HCT116 (cell line): ENCODE measurements at regions not wholly inside any gene's neighbourhood (a gene's known extent, or its start where the extent isn't known, plus 50 kb on each side); places are given as distances from the start of the nearest gene placed in this dataset.

Source experiments
- ATAC-seq: fragments of 200-7000 bp; cut with Tn5 transposase; 2 replicates; pipeline ENCODE4 v1.9.1; 2020; ENCODE audit warnings: mild to moderate bottlenecking, moderate library complexity
- BruUV-seq: library from RNA; stranded (reverse); fragments of 400-500 nt; replicated peaks from 2 replicates; lab custom pipeline; 2021; lab: Mats Ljungman, UMichigan
- CTCF ChIA-PET: fragments of 300-600 bp; sonication (Branson Sonifier 250); formaldehyde crosslinking; loops from one replicate; lab custom pipeline; 2021; ENCODE audit warnings: antibody characterized with exemption; lab: Charles Lee
- POLR2A ChIA-PET: fragments of 300-600, 350-600 bp; sonication (Branson Sonifier 250); formaldehyde crosslinking; loops from one replicate; lab custom pipeline; 2021; ENCODE audit warnings: antibody characterized with exemption; lab: Charles Lee
- RAD21 ChIA-PET, 2 experiments: fragments of 300-600 bp; sonication (Branson Sonifier 250); formaldehyde crosslinking; loops; one replicate each; lab custom pipeline; 2023; ENCODE audit warnings: low total read pairs in 2 of 2; ENCODE audit not compliant: uncharacterized antibody in 2 of 2, unreplicated experiment in 2 of 2, low non-redundant PET in 1 of 2; lab: Charles Lee
- DNase-seq: peaks from one replicate; pipeline ENCODE4 v3.0.0-alpha.2; 2010; ENCODE audit warnings: low read depth, low spot score
- H2AFZ ChIP-seq: fragments of 200-600 bp; shearing (Covaris generic), sonication (generic); 2 replicates; pipeline ENCODE4 v1.6.1; 2017; ENCODE audit warnings: low read depth, mixed run types, mixed read lengths, antibody characterized with exemption, low read length; ENCODE audit not compliant: poor library complexity, severe bottlenecking
- H3K27ac ChIP-seq: 2 replicates; pipeline ENCODE4 v1.5.1; 2012; ENCODE audit warnings: low read depth, low read length
- H3K27me3 ChIP-seq: fragments of 200-600 bp; sonication (generic); 2 replicates; pipeline ENCODE4 v1.6.1; 2016; ENCODE audit warnings: mixed run types, low read length, mixed read lengths; ENCODE audit not compliant: insufficient read depth
- H3K36me3 ChIP-seq, 2 experiments: fragments of 200-500 bp in 1 of 2; fragments of 200-600 bp in 1 of 2; sonication (Bioruptor generic) in 1 of 2; sonication (generic) in 1 of 2; 2 replicates each; pipeline versions ENCODE4 v1.5.1 to v1.6.1; 2014 to 2016; ENCODE audit warnings: low read length in 2 of 2, inconsistent platforms in 1 of 2, mixed read lengths in 1 of 2, mixed run types in 1 of 2; ENCODE audit not compliant: insufficient read depth in 2 of 2, control insufficient read depth in 1 of 2
- H3K4me1 ChIP-seq, 2 experiments: fragments of 200-600 bp in 1 of 2; sonication (generic) in 1 of 2; 2 replicates each; pipeline versions ENCODE4 v1.5.1 to v1.6.1; 2012 to 2017; ENCODE audit warnings: low read length in 2 of 2, inconsistent platforms in 1 of 2, mild to moderate bottlenecking in 1 of 2, mixed read lengths in 1 of 2, mixed run types in 1 of 2, moderate library complexity in 1 of 2; ENCODE audit not compliant: insufficient read depth in 2 of 2, control insufficient read depth in 1 of 2
- H3K4me2 ChIP-seq: fragments of 200-600 bp; sonication (generic); 2 replicates; pipeline ENCODE4 v1.6.1; 2017; ENCODE audit warnings: mixed run types, low read length, mixed read lengths
- H3K4me3 ChIP-seq, 2 experiments: fragments of 200-600 bp in 1 of 2; sonication (generic) in 1 of 2; replicated peaks in 1 of 2; 2 replicates each; pipeline ENCODE4 v1.5.1; 2011 to 2016; ENCODE audit warnings: low read length in 2 of 2, control low read depth in 1 of 2, low read depth in 1 of 2, mild to moderate bottlenecking in 1 of 2, mixed read lengths in 1 of 2, mixed run types in 1 of 2
- H3K79me2 ChIP-seq: fragments of 200-600 bp; sonication (generic); 2 replicates; pipeline ENCODE4 v1.6.1; 2017; ENCODE audit warnings: mild to moderate bottlenecking, mixed run types, low read length, moderate library complexity, mixed read lengths; ENCODE audit not compliant: insufficient read depth
- H3K9ac ChIP-seq: fragments of 200-600 bp; sonication (generic); 2 replicates; pipeline ENCODE4 v1.6.1; 2016; ENCODE audit warnings: low read length, mixed read lengths
- H3K9me2 ChIP-seq: fragments of 200-600 bp; sonication (generic), shearing (Covaris generic); 2 replicates; pipeline ENCODE4 v1.6.1; 2017; ENCODE audit warnings: mixed run types, mild to moderate bottlenecking, moderate library complexity; ENCODE audit not compliant: insufficient read depth
- H3K9me3 ChIP-seq, 2 experiments: fragments of 200-500 bp in 1 of 2; fragments of 200-600 bp in 1 of 2; sonication (Bioruptor generic) in 1 of 2; sonication (generic) in 1 of 2; 2 replicates each; pipeline ENCODE4 v1.6.1; 2014 to 2017; ENCODE audit warnings: low read length in 2 of 2, mixed read lengths in 2 of 2, inconsistent platforms in 1 of 2, low read depth in 1 of 2, mild to moderate bottlenecking in 1 of 2, mixed run types in 1 of 2, moderate library complexity in 1 of 2; ENCODE audit not compliant: control insufficient read depth in 1 of 2, insufficient read depth in 1 of 2
- H4K20me1 ChIP-seq: fragments of 200-600 bp; sonication (generic), shearing (Covaris generic); 2 replicates; pipeline ENCODE4 v1.6.1; 2017; ENCODE audit warnings: mixed run types, mild to moderate bottlenecking, moderate library complexity; ENCODE audit not compliant: insufficient read depth
- CEBPB ChIP-seq: IDR thresholded peaks from 2 replicates; pipeline ENCODE4 v1.6.1; 2012; ENCODE audit warnings: low read depth
- EGR1 ChIP-seq: IDR thresholded peaks from 2 replicates; pipeline ENCODE4 v1.6.1; 2012; ENCODE audit warnings: low read depth
- ELF1 ChIP-seq: IDR thresholded peaks from 2 replicates; pipeline ENCODE4 v1.6.1; 2012; ENCODE audit warnings: low read depth, borderline replicate concordance
- EZH2 ChIP-seq: fragments of 200-600 bp; sonication (generic); IDR thresholded peaks from 2 replicates; pipeline ENCODE4 v1.6.1; 2017; ENCODE audit warnings: antibody characterized with exemption, mixed run types
- EZH2phosphoT487 ChIP-seq: fragments of 200-600 bp; IDR thresholded peaks from 2 replicates; pipeline ENCODE4 v1.6.1; 2018; ENCODE audit warnings: antibody characterized with exemption, borderline replicate concordance
- JUND ChIP-seq: IDR thresholded peaks from 2 replicates; pipeline ENCODE4 v1.6.1; 2012
- POLR2A ChIP-seq: IDR thresholded peaks from 2 replicates; pipeline ENCODE4 v1.7.0; 2011; ENCODE audit warnings: borderline replicate concordance; ENCODE audit not compliant: insufficient read depth, insufficient read length; ENCODE audit errors: extremely low read depth
- POLR2AphosphoS5 ChIP-seq: IDR thresholded peaks from 2 replicates; pipeline ENCODE4 v1.6.1; 2011; ENCODE audit warnings: mild to moderate bottlenecking, low read depth, low read length, moderate library complexity
- RAD21 ChIP-seq: IDR thresholded peaks from 2 replicates; pipeline ENCODE4 v1.6.1; 2012; ENCODE audit warnings: low read depth, mild to moderate bottlenecking
- SIN3A ChIP-seq: IDR thresholded peaks from 2 replicates; pipeline ENCODE4 v1.6.1; 2012; ENCODE audit warnings: low read depth
- SRF ChIP-seq: IDR thresholded peaks from 2 replicates; pipeline ENCODE4 v1.6.1; 2012; ENCODE audit warnings: low read depth
- TCF7L2 ChIP-seq: IDR thresholded peaks from 2 replicates; pipeline ENCODE4 v1.7.0; 2011; ENCODE audit warnings: borderline replicate concordance, inconsistent platforms; ENCODE audit not compliant: insufficient read depth, insufficient read length; ENCODE audit errors: extremely low read depth
- YY1 ChIP-seq: IDR thresholded peaks from 2 replicates; pipeline ENCODE4 v1.6.1; 2011; ENCODE audit warnings: low read length, low read depth, moderate library complexity, mild to moderate bottlenecking; ENCODE audit not compliant: insufficient replicate concordance; ENCODE audit errors: extremely low read depth
- ZFX ChIP-seq: fragments of 450-650 bp; IDR thresholded peaks from 2 replicates; pipeline ENCODE4 v1.6.1; 2017
- ZNF274 ChIP-seq: fragments of 200-500 bp; sonication (Bioruptor generic); IDR thresholded peaks from 2 replicates; pipeline ENCODE4 v1.6.1; 2014; ENCODE audit warnings: mild to moderate bottlenecking, low read depth, low read length, inconsistent platforms
- intact Hi-C: fragments of 100-400 bp; cut with micrococcal nuclease; formaldehyde crosslinking; loops from 2 replicates; pipeline ENCODE4 v1.10.0; 2022
- TF ChIP-seq, protein P1 (sequence below): IDR thresholded peaks from 2 replicates; pipeline ENCODE4 v1.6.1; 2012; ENCODE audit warnings: low read depth
- TF ChIP-seq, protein P2 (sequence below): IDR thresholded peaks from 2 replicates; pipeline ENCODE4 v1.6.1; 2012
- TF ChIP-seq, protein P3 (sequence below): IDR thresholded peaks from 2 replicates; pipeline ENCODE4 v1.6.1; 2011; ENCODE audit warnings: mild to moderate bottlenecking, low read length, moderate library complexity; ENCODE audit not compliant: insufficient replicate concordance; ENCODE audit errors: extremely low read depth

DNA sequence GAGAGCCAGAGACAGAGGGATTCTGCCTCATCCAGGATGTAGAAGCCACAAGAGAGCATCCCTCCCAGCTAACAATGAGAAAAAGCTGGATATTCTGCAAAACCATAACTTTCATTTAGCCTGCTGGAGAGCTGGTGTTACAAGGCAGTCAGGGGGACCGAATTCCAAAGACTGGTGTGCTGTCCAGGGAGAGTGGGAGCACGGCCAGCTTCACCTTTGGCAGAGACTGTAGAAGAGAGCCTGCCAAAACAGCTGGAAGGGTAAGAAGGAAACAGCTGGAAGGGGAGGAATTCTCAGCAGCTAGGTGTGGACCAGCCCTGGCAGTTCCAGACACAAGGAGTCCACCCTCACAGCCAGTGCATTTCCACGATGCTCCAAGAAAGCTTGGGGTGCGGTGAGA lies 109.9 kb upstream of the LINGO1 start:
- intact Hi-C loops, result no loop called here
- no peak overlapping the region for H3K4me3 ChIP-seq
- RAD21 ChIA-PET, result no interaction called here
- CTCF ChIA-PET, result no interaction called here
- no peak for DNase-seq
- no peaks in the 10 kb centered on the region for H3K4me1 ChIP-seq
- no peak overlapping the region for H2AFZ ChIP-seq
- no peaks in the 10 kb centered on the region for H3K9me3 ChIP-seq
- no peak for ATAC-seq
- no peaks in the 10 kb centered on the region for H3K9me2 ChIP-seq
- H3K9ac ChIP-seq, result no peak overlapping the region
- TF ChIP-seq JUND (no peak), YY1 (no peak), POLR2A (no peak), ZFX (no peak), EZH2phosphoT487 (no peak), SRF (no peak), RAD21 (no peak), POLR2AphosphoS5 (no peak), ELF1 (no peak), EZH2 (no peak), CEBPB (no peak), SIN3A (no peak), ZNF274 (no peak), EGR1 (no peak), TCF7L2 (no peak)
- TF ChIP-seq, protein P1, sequence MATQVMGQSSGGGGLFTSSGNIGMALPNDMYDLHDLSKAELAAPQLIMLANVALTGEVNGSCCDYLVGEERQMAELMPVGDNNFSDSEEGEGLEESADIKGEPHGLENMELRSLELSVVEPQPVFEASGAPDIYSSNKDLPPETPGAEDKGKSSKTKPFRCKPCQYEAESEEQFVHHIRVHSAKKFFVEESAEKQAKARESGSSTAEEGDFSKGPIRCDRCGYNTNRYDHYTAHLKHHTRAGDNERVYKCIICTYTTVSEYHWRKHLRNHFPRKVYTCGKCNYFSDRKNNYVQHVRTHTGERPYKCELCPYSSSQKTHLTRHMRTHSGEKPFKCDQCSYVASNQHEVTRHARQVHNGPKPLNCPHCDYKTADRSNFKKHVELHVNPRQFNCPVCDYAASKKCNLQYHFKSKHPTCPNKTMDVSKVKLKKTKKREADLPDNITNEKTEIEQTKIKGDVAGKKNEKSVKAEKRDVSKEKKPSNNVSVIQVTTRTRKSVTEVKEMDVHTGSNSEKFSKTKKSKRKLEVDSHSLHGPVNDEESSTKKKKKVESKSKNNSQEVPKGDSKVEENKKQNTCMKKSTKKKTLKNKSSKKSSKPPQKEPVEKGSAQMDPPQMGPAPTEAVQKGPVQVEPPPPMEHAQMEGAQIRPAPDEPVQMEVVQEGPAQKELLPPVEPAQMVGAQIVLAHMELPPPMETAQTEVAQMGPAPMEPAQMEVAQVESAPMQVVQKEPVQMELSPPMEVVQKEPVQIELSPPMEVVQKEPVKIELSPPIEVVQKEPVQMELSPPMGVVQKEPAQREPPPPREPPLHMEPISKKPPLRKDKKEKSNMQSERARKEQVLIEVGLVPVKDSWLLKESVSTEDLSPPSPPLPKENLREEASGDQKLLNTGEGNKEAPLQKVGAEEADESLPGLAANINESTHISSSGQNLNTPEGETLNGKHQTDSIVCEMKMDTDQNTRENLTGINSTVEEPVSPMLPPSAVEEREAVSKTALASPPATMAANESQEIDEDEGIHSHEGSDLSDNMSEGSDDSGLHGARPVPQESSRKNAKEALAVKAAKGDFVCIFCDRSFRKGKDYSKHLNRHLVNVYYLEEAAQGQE, result no peak
- TF ChIP-seq, protein P2, sequence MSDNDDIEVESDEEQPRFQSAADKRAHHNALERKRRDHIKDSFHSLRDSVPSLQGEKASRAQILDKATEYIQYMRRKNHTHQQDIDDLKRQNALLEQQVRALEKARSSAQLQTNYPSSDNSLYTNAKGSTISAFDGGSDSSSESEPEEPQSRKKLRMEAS, result no peak
- TF ChIP-seq, protein P3, sequence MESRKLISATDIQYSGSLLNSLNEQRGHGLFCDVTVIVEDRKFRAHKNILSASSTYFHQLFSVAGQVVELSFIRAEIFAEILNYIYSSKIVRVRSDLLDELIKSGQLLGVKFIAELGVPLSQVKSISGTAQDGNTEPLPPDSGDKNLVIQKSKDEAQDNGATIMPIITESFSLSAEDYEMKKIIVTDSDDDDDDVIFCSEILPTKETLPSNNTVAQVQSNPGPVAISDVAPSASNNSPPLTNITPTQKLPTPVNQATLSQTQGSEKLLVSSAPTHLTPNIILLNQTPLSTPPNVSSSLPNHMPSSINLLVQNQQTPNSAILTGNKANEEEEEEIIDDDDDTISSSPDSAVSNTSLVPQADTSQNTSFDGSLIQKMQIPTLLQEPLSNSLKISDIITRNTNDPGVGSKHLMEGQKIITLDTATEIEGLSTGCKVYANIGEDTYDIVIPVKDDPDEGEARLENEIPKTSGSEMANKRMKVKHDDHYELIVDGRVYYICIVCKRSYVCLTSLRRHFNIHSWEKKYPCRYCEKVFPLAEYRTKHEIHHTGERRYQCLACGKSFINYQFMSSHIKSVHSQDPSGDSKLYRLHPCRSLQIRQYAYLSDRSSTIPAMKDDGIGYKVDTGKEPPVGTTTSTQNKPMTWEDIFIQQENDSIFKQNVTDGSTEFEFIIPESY, result no peak
- H3K27ac ChIP-seq, result no peak overlapping the region
- no peaks in the 10 kb centered on the region for H3K36me3 ChIP-seq
- no peak overlapping the region for H3K4me2 ChIP-seq
- POLR2A ChIA-PET, result no interaction called here
- no peaks in the 10 kb centered on the region for H3K79me2 ChIP-seq
- H4K20me1 ChIP-seq, result no peaks in the 10 kb centered on the region
- no peaks in the 10 kb centered on the region for H3K27me3 ChIP-seq
- BruUV-seq, result no TSS peak
